HUES64 (cell line): ENCODE measurements at regions not wholly inside any gene's neighbourhood (a gene's known extent, or its start where the extent isn't known, plus 50 kb on each side); places are given as distances from the start of the nearest gene placed in this dataset.

Experiments
- H3K27ac ChIP-seq: 2 replicates; pipeline ENCODE4 v1.7.0; 2013; ENCODE audit warnings: low read depth, low read length, inconsistent platforms
- H3K27me3 ChIP-seq: 2 replicates; pipeline ENCODE4 v1.6.1; 2013; ENCODE audit warnings: mild to moderate bottlenecking, low read length; ENCODE audit not compliant: insufficient read depth
- H3K36me3 ChIP-seq: 2 replicates; pipeline ENCODE4 v1.6.1; 2013; ENCODE audit warnings: mild to moderate bottlenecking, low read length; ENCODE audit not compliant: insufficient read depth
- H3K4me1 ChIP-seq: 2 replicates; pipeline ENCODE4 v1.6.1; 2013; ENCODE audit warnings: mild to moderate bottlenecking, low read length, moderate library complexity; ENCODE audit not compliant: insufficient read depth
- H3K4me3 ChIP-seq: 2 replicates; pipeline ENCODE4 v1.5.1; 2013; ENCODE audit warnings: mild to moderate bottlenecking, low read length, moderate library complexity
- H3K9ac ChIP-seq: 2 replicates; pipeline ENCODE4 v1.6.1; 2013; ENCODE audit warnings: mild to moderate bottlenecking, low read depth, low read length
- H3K9me3 ChIP-seq: 2 replicates; pipeline ENCODE4 v1.6.1; 2013; ENCODE audit warnings: low read depth, low read length; ENCODE audit not compliant: insufficient read depth
- WGBS: fragments of 150-250, 120-280 bp; methylation state at CpG from one replicate; pipeline ENCODE4 v1.1.7; 2013; ENCODE audit warnings: missing lambda C conversion rate; 5-methylcytosine and 5-hydroxymethylcytosine counted together

DNA sequence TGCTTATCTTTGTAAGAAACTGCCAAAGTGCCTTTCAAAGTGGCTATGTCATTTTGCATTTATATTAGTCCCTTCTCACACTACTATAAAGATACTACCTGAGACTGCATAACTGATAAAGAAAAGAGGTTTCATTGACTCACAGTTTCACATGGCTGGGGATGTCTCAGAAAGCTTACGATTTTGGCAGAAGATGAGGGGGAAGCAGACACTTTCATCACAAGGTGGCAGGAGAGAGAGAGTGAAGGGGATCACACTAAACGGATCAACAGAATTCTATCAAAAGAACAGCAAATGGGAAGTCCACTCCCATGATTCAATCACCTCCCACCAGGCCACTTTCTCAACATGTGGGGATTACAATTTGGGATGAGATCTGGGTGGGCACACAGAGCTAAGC is 1352.0 kb upstream of the B3GALT2 start:
- H3K27me3 ChIP-seq, result no peaks in the 10 kb centered on the region

GRCh38 chr1:194537521-194537920 is 1351.1 kb upstream of the B3GALT2 start:
- Histone ChIP-seq H3K9ac (no peak overlapping the region), H3K36me3 (no peaks in the 10 kb centered on the region), H3K4me3 (no peak overlapping the region), H3K27me3 (no peaks in the 10 kb centered on the region), H3K4me1 (peaks cover 19% of the 10 kb centered on the region; the same call in 1 of the 2 replicates), H3K9me3 (no peaks in the 10 kb centered on the region), H3K27ac (no peak overlapping the region)

More for the DNA sequence above, 1352.0 kb upstream of the B3GALT2 start:
- 82% methylated on average over 1 of the region's 2 CpGs for WGBS
- H3K4me3 ChIP-seq, result no peak overlapping the region
- H3K27ac ChIP-seq, result no peak overlapping the region
- H3K36me3 ChIP-seq, result no peaks in the 10 kb centered on the region
- H3K4me1 ChIP-seq, result peaks cover 19% of the 10 kb centered on the region; the same call in 1 of the 2 replicates
- H3K9me3 ChIP-seq, result no peaks in the 10 kb centered on the region
- no peak overlapping the region for H3K9ac ChIP-seq

DNA sequence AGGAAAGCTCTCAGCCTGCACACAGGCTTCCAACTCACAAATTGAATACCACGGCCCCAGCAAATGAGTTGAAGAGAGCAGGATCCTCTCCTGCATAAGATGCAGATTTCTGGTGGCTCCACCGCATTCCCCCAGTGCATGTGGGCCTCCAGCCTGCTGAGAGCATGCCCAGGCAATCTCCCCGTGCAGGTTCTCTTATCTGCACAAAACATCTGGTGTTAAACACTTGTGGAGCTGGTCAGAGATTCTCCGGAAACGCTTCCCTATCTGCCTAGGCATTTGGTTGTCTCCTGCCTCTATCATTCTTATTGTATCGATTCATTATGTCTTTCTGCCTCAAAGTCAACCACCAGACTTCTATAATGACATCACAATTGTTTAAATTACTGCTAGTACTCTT is 1349.0 kb upstream of the B3GALT2 start:
- Histone ChIP-seq H3K9ac (no peak overlapping the region), H3K9me3 (no peaks in the 10 kb centered on the region), H3K27me3 (no peaks in the 10 kb centered on the region), H3K36me3 (no peaks in the 10 kb centered on the region), H3K4me3 (no peak overlapping the region), H3K27ac (no peak overlapping the region), H3K4me1 (peaks cover 19% of the 10 kb centered on the region; the same call in 1 of the 2 replicates)
- 74% methylated on average over 6 of the region's 6 CpGs for WGBS

GRCh38 chr1:194534784-194535183 is 1348.4 kb upstream of the B3GALT2 start:
- Histone ChIP-seq H3K9me3 (no peaks in the 10 kb centered on the region), H3K4me3 (no peak overlapping the region), H3K9ac (no peak overlapping the region), H3K4me1 (peaks cover 19% of the 10 kb centered on the region; the same call in 1 of the 2 replicates), H3K36me3 (no peaks in the 10 kb centered on the region), H3K27ac (no peak overlapping the region), H3K27me3 (no peaks in the 10 kb centered on the region)
- 79% methylated on average over 6 of the region's 6 CpGs for WGBS

DNA sequence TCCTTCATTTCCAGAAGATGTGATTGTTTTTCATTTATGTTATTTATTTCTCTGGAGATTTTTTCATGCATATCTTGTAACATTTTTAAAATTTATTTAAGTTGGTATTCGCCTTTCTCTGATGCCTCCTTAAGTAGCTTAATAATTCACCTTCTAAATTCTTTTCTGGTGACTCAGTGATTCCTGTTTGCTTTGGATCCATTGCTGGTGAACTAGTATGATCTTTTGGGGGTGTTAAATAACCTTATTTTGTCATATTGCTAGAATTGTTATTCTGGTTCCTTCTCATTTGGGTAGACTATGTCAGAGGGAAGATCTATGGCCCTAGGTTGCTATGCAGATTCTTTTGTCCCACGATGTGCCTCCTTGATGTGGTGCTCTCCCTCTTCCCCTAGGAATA is 1347.2 kb upstream of the B3GALT2 start:
- H3K27me3 ChIP-seq, result no peaks in the 10 kb centered on the region
- no peak overlapping the region for H3K9ac ChIP-seq
- H3K36me3 ChIP-seq, result no peaks in the 10 kb centered on the region
- H3K9me3 ChIP-seq, result no peaks in the 10 kb centered on the region
- 73% methylated on average over 1 of the region's 2 CpGs for WGBS
- H3K4me1 ChIP-seq, result peaks cover 19% of the 10 kb centered on the region; the same call in 1 of the 2 replicates
- no peak overlapping the region for H3K4me3 ChIP-seq
- no peak overlapping the region for H3K27ac ChIP-seq

DNA sequence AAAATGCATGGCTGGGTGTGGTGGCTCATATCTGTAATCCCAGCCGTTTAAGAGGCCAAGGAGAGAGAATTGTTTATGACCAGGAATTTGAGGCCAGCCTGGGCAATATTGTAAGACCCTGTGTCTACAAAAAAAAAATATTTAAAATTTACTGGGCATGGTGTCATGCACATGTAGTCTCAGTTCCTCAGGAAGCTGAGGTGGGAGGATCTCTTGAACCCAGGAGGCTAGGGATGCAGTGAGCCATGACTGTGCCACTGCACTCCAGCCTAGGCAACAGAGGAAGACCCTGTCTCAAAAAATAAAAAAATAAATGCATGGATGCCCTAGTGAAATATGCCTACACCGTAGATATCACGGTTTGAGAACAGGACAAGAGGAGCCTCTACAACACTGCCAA is 1331.2 kb upstream of the B3GALT2 start:
- no peaks in the 10 kb centered on the region for H3K27me3 ChIP-seq
- H3K9ac ChIP-seq, result no peak overlapping the region
- no peak overlapping the region for H3K4me3 ChIP-seq
- no peaks in the 10 kb centered on the region for H3K4me1 ChIP-seq
- WGBS, result 89% methylated on average over 3 of the region's 3 CpGs
- H3K27ac ChIP-seq, result no peak overlapping the region
- H3K9me3 ChIP-seq, result no peaks in the 10 kb centered on the region
- no peaks in the 10 kb centered on the region for H3K36me3 ChIP-seq

- Histone ChIP-seq H3K9me3 (peaks cover 2% of the 10 kb centered on the region; the same call in 1 of the 2 replicates), H3K36me3 (no peaks in the 10 kb centered on the region), H3K4me3 (no peak overlapping the region), H3K27ac (no peak overlapping the region), H3K27me3 (no peaks in the 10 kb centered on the region), H3K9ac (no peak overlapping the region), H3K4me1 (no peaks in the 10 kb centered on the region)
- WGBS, result 90% methylated on average over 4 of the region's 4 CpGs
Observed at GRCh38 chr1:194515916-194516315, 1329.5 kb upstream of the B3GALT2 start.

- Histone ChIP-seq H3K36me3 (no peaks in the 10 kb centered on the region), H3K4me1 (no peaks in the 10 kb centered on the region), H3K9ac (no peak overlapping the region), H3K27ac (no peak overlapping the region), H3K9me3 (peaks cover 9% of the 10 kb centered on the region), H3K4me3 (no peak overlapping the region), H3K27me3 (no peaks in the 10 kb centered on the region)
- 93% methylated on average over 3 of the region's 3 CpGs for WGBS
Observed at GRCh38 chr1:194512957-194513356, 1326.5 kb upstream of the B3GALT2 start.

GRCh38 chr1:194512345-194512744 is 1325.9 kb upstream of the B3GALT2 start:
- 90% methylated on average over 2 of the region's 2 CpGs for WGBS
- Histone ChIP-seq H3K4me1 (no peaks in the 10 kb centered on the region), H3K27ac (no peak overlapping the region)

DNA sequence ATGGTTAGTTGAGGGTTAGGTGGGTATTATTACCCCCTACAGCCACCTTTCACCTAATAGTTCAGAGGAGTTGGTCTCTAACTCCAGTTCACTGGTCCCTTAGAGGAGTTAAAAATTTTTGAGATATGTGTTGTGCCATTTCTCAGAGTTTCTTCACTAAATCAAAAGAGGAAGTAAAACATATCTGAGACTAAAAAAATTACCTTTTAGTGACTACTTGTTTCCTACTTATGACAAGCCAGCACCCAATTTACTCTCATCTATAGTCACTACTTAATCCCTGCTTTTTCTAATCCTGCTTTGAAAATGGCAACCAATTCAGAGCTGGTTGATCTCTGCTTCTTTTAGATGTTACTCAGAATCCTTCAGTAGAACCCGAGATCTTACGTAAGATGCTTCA is 1316.8 kb upstream of the B3GALT2 start:
- no peaks in the 10 kb centered on the region for H3K9me3 ChIP-seq
- no peaks in the 10 kb centered on the region for H3K36me3 ChIP-seq
- no peak overlapping the region for H3K27ac ChIP-seq
- H3K4me1 ChIP-seq, result no peaks in the 10 kb centered on the region
- H3K27me3 ChIP-seq, result no peaks in the 10 kb centered on the region
- no peak overlapping the region for H3K9ac ChIP-seq
- H3K4me3 ChIP-seq, result no peak overlapping the region
- WGBS, result 96% methylated on average over 2 of the region's 2 CpGs

More at GRCh38 chr1:194512345-194512744, 1325.9 kb upstream of the B3GALT2 start:
- Histone ChIP-seq H3K27me3 (no peaks in the 10 kb centered on the region), H3K9ac (no peak overlapping the region), H3K9me3 (peaks cover 9% of the 10 kb centered on the region), H3K4me3 (no peak overlapping the region), H3K36me3 (no peaks in the 10 kb centered on the region)

DNA sequence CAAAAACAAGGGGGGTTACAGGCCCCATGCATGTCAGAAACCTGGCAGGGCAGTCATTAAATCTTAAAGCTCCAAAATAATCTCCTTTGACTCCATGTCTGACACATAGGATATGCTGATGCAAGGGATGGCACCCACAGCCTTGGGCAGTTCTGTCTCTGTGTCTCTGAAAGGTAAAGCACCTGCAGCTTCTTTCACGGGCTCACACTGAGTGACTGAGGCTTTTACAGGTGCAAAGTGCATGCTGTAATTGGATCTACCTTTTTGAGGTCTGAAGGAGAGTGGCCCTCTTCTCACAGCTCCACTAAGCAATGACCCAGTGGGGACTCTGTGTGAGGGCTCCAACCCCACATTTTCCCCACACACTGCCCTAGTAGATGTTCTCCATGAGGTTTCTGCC is 1309.0 kb upstream of the B3GALT2 start:
- H3K9me3 ChIP-seq, result peaks cover 19% of the 10 kb centered on the region
- H3K9ac ChIP-seq, result no peak overlapping the region
- H3K27me3 ChIP-seq, result no peaks in the 10 kb centered on the region
- no peak overlapping the region for H3K4me3 ChIP-seq
- H3K36me3 ChIP-seq, result no peaks in the 10 kb centered on the region
- no peaks in the 10 kb centered on the region for H3K4me1 ChIP-seq
- WGBS, result 90% methylated on average over 1 of the region's 1 CpG
- no peak overlapping the region for H3K27ac ChIP-seq

- Histone ChIP-seq H3K9ac (no peak overlapping the region), H3K36me3 (no peaks in the 10 kb centered on the region), H3K4me1 (no peaks in the 10 kb centered on the region), H3K27me3 (no peaks in the 10 kb centered on the region), H3K4me3 (no peak overlapping the region), H3K27ac (no peak overlapping the region), H3K9me3 (no peaks in the 10 kb centered on the region)
- 98% methylated on average over 4 of the region's 4 CpGs for WGBS
Observed at GRCh38 chr1:194487172-194487571, 1300.8 kb upstream of the B3GALT2 start.
